HCT116 (cell line): ENCODE measurements at regions not wholly inside any gene's neighbourhood (a gene's known extent, or its start where the extent isn't known, plus 50 kb on each side); places are given as distances from the start of the nearest gene placed in this dataset.

Experiments
- ATAC-seq: fragments of 200-7000 bp; cut with Tn5 transposase; 2 replicates; pipeline ENCODE4 v1.9.1; 2020; ENCODE audit warnings: mild to moderate bottlenecking, moderate library complexity
- BruUV-seq: library from RNA; stranded (reverse); fragments of 400-500 nt; replicated peaks from 2 replicates; lab custom pipeline; 2021; lab: Mats Ljungman, UMichigan
- CTCF ChIA-PET: fragments of 300-600 bp; sonication (Branson Sonifier 250); formaldehyde crosslinking; loops from one replicate; lab custom pipeline; 2021; ENCODE audit warnings: antibody characterized with exemption; lab: Charles Lee
- POLR2A ChIA-PET: fragments of 300-600, 350-600 bp; sonication (Branson Sonifier 250); formaldehyde crosslinking; loops from one replicate; lab custom pipeline; 2021; ENCODE audit warnings: antibody characterized with exemption; lab: Charles Lee
- RAD21 ChIA-PET, 2 experiments: fragments of 300-600 bp; sonication (Branson Sonifier 250); formaldehyde crosslinking; loops; one replicate each; lab custom pipeline; 2023; ENCODE audit warnings: low total read pairs in 2 of 2; ENCODE audit not compliant: uncharacterized antibody in 2 of 2, unreplicated experiment in 2 of 2, low non-redundant PET in 1 of 2; lab: Charles Lee
- DNase-seq: peaks from one replicate; pipeline ENCODE4 v3.0.0-alpha.2; 2010; ENCODE audit warnings: low read depth, low spot score
- H2AFZ ChIP-seq: fragments of 200-600 bp; shearing (Covaris generic), sonication (generic); 2 replicates; pipeline ENCODE4 v1.6.1; 2017; ENCODE audit warnings: low read depth, mixed run types, mixed read lengths, antibody characterized with exemption, low read length; ENCODE audit not compliant: poor library complexity, severe bottlenecking
- H3K27ac ChIP-seq: 2 replicates; pipeline ENCODE4 v1.5.1; 2012; ENCODE audit warnings: low read depth, low read length
- H3K27me3 ChIP-seq: fragments of 200-600 bp; sonication (generic); 2 replicates; pipeline ENCODE4 v1.6.1; 2016; ENCODE audit warnings: mixed run types, low read length, mixed read lengths; ENCODE audit not compliant: insufficient read depth
- H3K36me3 ChIP-seq, 2 experiments: fragments of 200-500 bp in 1 of 2; fragments of 200-600 bp in 1 of 2; sonication (Bioruptor generic) in 1 of 2; sonication (generic) in 1 of 2; 2 replicates each; pipeline versions ENCODE4 v1.5.1 to v1.6.1; 2014 to 2016; ENCODE audit warnings: low read length in 2 of 2, inconsistent platforms in 1 of 2, mixed read lengths in 1 of 2, mixed run types in 1 of 2; ENCODE audit not compliant: insufficient read depth in 2 of 2, control insufficient read depth in 1 of 2
- H3K4me1 ChIP-seq, 2 experiments: fragments of 200-600 bp in 1 of 2; sonication (generic) in 1 of 2; 2 replicates each; pipeline versions ENCODE4 v1.5.1 to v1.6.1; 2012 to 2017; ENCODE audit warnings: low read length in 2 of 2, inconsistent platforms in 1 of 2, mild to moderate bottlenecking in 1 of 2, mixed read lengths in 1 of 2, mixed run types in 1 of 2, moderate library complexity in 1 of 2; ENCODE audit not compliant: insufficient read depth in 2 of 2, control insufficient read depth in 1 of 2
- H3K4me2 ChIP-seq: fragments of 200-600 bp; sonication (generic); 2 replicates; pipeline ENCODE4 v1.6.1; 2017; ENCODE audit warnings: mixed run types, low read length, mixed read lengths
- H3K4me3 ChIP-seq, 2 experiments: fragments of 200-600 bp in 1 of 2; sonication (generic) in 1 of 2; replicated peaks in 1 of 2; 2 replicates each; pipeline ENCODE4 v1.5.1; 2011 to 2016; ENCODE audit warnings: low read length in 2 of 2, control low read depth in 1 of 2, low read depth in 1 of 2, mild to moderate bottlenecking in 1 of 2, mixed read lengths in 1 of 2, mixed run types in 1 of 2
- H3K79me2 ChIP-seq: fragments of 200-600 bp; sonication (generic); 2 replicates; pipeline ENCODE4 v1.6.1; 2017; ENCODE audit warnings: mild to moderate bottlenecking, mixed run types, low read length, moderate library complexity, mixed read lengths; ENCODE audit not compliant: insufficient read depth
- H3K9ac ChIP-seq: fragments of 200-600 bp; sonication (generic); 2 replicates; pipeline ENCODE4 v1.6.1; 2016; ENCODE audit warnings: low read length, mixed read lengths
- H3K9me2 ChIP-seq: fragments of 200-600 bp; sonication (generic), shearing (Covaris generic); 2 replicates; pipeline ENCODE4 v1.6.1; 2017; ENCODE audit warnings: mixed run types, mild to moderate bottlenecking, moderate library complexity; ENCODE audit not compliant: insufficient read depth
- H3K9me3 ChIP-seq, 2 experiments: fragments of 200-500 bp in 1 of 2; fragments of 200-600 bp in 1 of 2; sonication (Bioruptor generic) in 1 of 2; sonication (generic) in 1 of 2; 2 replicates each; pipeline ENCODE4 v1.6.1; 2014 to 2017; ENCODE audit warnings: low read length in 2 of 2, mixed read lengths in 2 of 2, inconsistent platforms in 1 of 2, low read depth in 1 of 2, mild to moderate bottlenecking in 1 of 2, mixed run types in 1 of 2, moderate library complexity in 1 of 2; ENCODE audit not compliant: control insufficient read depth in 1 of 2, insufficient read depth in 1 of 2
- H4K20me1 ChIP-seq: fragments of 200-600 bp; sonication (generic), shearing (Covaris generic); 2 replicates; pipeline ENCODE4 v1.6.1; 2017; ENCODE audit warnings: mixed run types, mild to moderate bottlenecking, moderate library complexity; ENCODE audit not compliant: insufficient read depth
- CBX3 ChIP-seq: IDR thresholded peaks from 2 replicates; pipeline ENCODE4 v1.6.1; 2012; ENCODE audit warnings: low read depth
- CEBPB ChIP-seq: IDR thresholded peaks from 2 replicates; pipeline ENCODE4 v1.6.1; 2012; ENCODE audit warnings: low read depth
- EZH2 ChIP-seq: fragments of 200-600 bp; sonication (generic); IDR thresholded peaks from 2 replicates; pipeline ENCODE4 v1.6.1; 2017; ENCODE audit warnings: antibody characterized with exemption, mixed run types
- FOSL1 ChIP-seq: IDR thresholded peaks from 2 replicates; pipeline ENCODE4 v1.6.1; 2012; ENCODE audit warnings: low read depth
- JUND ChIP-seq: IDR thresholded peaks from 2 replicates; pipeline ENCODE4 v1.6.1; 2012
- POLR2A ChIP-seq: IDR thresholded peaks from 2 replicates; pipeline ENCODE4 v1.7.0; 2011; ENCODE audit warnings: borderline replicate concordance; ENCODE audit not compliant: insufficient read depth, insufficient read length; ENCODE audit errors: extremely low read depth
- POLR2AphosphoS5 ChIP-seq: IDR thresholded peaks from 2 replicates; pipeline ENCODE4 v1.6.1; 2011; ENCODE audit warnings: mild to moderate bottlenecking, low read depth, low read length, moderate library complexity
- SIN3A ChIP-seq: IDR thresholded peaks from 2 replicates; pipeline ENCODE4 v1.6.1; 2012; ENCODE audit warnings: low read depth
- SP1 ChIP-seq: IDR thresholded peaks from 2 replicates; pipeline ENCODE4 v1.6.1; 2012; ENCODE audit warnings: low read depth
- SRF ChIP-seq: IDR thresholded peaks from 2 replicates; pipeline ENCODE4 v1.6.1; 2012; ENCODE audit warnings: low read depth
- TCF7L2 ChIP-seq: IDR thresholded peaks from 2 replicates; pipeline ENCODE4 v1.7.0; 2011; ENCODE audit warnings: borderline replicate concordance, inconsistent platforms; ENCODE audit not compliant: insufficient read depth, insufficient read length; ENCODE audit errors: extremely low read depth
- intact Hi-C: fragments of 100-400 bp; cut with micrococcal nuclease; formaldehyde crosslinking; loops from 2 replicates; pipeline ENCODE4 v1.10.0; 2022
- TF ChIP-seq, protein P1 (sequence below): IDR thresholded peaks from 2 replicates; pipeline ENCODE4 v1.6.1; 2012; ENCODE audit warnings: low read depth
- TF ChIP-seq, protein P2 (sequence below): IDR thresholded peaks from 2 replicates; pipeline ENCODE4 v1.6.1; 2011; ENCODE audit warnings: mild to moderate bottlenecking, low read length, moderate library complexity; ENCODE audit not compliant: insufficient replicate concordance; ENCODE audit errors: extremely low read depth
- TF ChIP-seq, protein P3 (sequence below): IDR thresholded peaks from 2 replicates; pipeline ENCODE4 v1.6.1; 2012

DNA sequence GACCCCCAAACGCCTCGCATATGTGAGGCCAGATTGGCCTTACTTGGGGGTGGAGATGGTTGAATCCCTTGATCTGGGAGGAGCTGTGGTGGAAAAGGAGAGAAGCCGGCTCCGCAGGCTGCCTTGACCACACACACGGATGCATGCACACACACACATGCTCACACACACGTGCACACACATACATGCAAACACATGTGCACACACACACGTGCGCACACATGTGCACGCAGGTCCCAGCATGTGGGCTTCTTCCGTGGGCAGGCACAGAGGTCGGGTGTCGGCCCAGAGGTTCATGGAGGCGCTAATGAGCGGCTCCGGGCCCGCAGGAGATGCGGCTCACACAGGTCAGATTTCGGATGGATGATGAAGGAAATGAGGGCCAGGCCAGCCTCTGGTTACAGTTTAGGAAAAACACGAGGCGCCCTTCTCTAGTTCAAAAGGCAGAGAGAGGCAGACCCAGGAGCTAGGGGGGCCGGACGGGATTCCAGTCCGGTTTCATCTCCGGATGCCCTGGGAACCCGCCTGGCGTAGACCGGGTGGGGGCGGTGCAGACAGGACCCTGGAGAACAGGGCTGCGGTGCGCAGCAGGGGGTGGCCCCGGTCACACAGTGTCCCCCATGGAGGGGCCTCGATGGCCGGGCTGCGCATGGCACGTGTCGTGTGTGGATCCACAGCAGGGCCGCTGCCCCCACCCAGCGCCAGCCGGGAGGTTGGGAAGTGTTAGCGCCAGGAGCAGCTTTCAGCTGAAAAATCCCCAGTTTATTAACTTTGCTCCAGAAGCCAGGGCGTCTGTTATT lies 91.1 kb upstream of the ACTRT2 start:
- intact Hi-C loops = no loop called here
- H3K27me3 ChIP-seq = no peaks in the 10 kb centered on the region
- CTCF ChIA-PET = no interaction called here

More for the DNA sequence above, 91.1 kb upstream of the ACTRT2 start:
- Histone ChIP-seq H3K27ac (no peak overlapping the region), H3K4me2 (no peak overlapping the region), H3K36me3 (no peaks in the 10 kb centered on the region), H2AFZ (no peak overlapping the region), H3K9me2 (no peaks in the 10 kb centered on the region), H3K9ac (no peak overlapping the region), H4K20me1 (no peaks in the 10 kb centered on the region), H3K4me1 (no peaks in the 10 kb centered on the region), H3K9me3 (no peaks in the 10 kb centered on the region), H3K4me3 (no peak overlapping the region), H3K79me2 (no peaks in the 10 kb centered on the region)
- RAD21 ChIA-PET = no interaction called here
- POLR2A ChIA-PET = no interaction called here
- TF ChIP-seq, protein P1, sequence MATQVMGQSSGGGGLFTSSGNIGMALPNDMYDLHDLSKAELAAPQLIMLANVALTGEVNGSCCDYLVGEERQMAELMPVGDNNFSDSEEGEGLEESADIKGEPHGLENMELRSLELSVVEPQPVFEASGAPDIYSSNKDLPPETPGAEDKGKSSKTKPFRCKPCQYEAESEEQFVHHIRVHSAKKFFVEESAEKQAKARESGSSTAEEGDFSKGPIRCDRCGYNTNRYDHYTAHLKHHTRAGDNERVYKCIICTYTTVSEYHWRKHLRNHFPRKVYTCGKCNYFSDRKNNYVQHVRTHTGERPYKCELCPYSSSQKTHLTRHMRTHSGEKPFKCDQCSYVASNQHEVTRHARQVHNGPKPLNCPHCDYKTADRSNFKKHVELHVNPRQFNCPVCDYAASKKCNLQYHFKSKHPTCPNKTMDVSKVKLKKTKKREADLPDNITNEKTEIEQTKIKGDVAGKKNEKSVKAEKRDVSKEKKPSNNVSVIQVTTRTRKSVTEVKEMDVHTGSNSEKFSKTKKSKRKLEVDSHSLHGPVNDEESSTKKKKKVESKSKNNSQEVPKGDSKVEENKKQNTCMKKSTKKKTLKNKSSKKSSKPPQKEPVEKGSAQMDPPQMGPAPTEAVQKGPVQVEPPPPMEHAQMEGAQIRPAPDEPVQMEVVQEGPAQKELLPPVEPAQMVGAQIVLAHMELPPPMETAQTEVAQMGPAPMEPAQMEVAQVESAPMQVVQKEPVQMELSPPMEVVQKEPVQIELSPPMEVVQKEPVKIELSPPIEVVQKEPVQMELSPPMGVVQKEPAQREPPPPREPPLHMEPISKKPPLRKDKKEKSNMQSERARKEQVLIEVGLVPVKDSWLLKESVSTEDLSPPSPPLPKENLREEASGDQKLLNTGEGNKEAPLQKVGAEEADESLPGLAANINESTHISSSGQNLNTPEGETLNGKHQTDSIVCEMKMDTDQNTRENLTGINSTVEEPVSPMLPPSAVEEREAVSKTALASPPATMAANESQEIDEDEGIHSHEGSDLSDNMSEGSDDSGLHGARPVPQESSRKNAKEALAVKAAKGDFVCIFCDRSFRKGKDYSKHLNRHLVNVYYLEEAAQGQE = no peak
- TF ChIP-seq SIN3A = no peak
- no peak for TF ChIP-seq POLR2AphosphoS5
- TF ChIP-seq, protein P2, sequence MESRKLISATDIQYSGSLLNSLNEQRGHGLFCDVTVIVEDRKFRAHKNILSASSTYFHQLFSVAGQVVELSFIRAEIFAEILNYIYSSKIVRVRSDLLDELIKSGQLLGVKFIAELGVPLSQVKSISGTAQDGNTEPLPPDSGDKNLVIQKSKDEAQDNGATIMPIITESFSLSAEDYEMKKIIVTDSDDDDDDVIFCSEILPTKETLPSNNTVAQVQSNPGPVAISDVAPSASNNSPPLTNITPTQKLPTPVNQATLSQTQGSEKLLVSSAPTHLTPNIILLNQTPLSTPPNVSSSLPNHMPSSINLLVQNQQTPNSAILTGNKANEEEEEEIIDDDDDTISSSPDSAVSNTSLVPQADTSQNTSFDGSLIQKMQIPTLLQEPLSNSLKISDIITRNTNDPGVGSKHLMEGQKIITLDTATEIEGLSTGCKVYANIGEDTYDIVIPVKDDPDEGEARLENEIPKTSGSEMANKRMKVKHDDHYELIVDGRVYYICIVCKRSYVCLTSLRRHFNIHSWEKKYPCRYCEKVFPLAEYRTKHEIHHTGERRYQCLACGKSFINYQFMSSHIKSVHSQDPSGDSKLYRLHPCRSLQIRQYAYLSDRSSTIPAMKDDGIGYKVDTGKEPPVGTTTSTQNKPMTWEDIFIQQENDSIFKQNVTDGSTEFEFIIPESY = no peak
- TF ChIP-seq SRF = no peak
- no peak for TF ChIP-seq TCF7L2
- no peak for TF ChIP-seq JUND
- no peak for TF ChIP-seq EZH2
- no peak for TF ChIP-seq FOSL1
- TF ChIP-seq POLR2A = no peak
- no peak for TF ChIP-seq CBX3
- TF ChIP-seq SP1 = no peak
- TF ChIP-seq, protein P3, sequence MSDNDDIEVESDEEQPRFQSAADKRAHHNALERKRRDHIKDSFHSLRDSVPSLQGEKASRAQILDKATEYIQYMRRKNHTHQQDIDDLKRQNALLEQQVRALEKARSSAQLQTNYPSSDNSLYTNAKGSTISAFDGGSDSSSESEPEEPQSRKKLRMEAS = no peak
- no peak for TF ChIP-seq CEBPB
- BruUV-seq = no TSS peak
- no peak for DNase-seq
- ATAC-seq = no peak
